ENCODE measurements at regions not wholly inside any gene's neighbourhood (a gene's known extent, or its start where the extent isn't known, plus 50 kb on each side); places are given as distances from the start of the nearest gene placed in this dataset.
A peak's percentile ranks its signal among the peaks of the same experiment; 100 is the strongest.

GRCh38 chr12:74685385-74685784 lies 147.8 kb downstream of the ATXN7L3B start (continued):
- TF ChIP-seq SOX5 (CRISPR knock-in tag; IDR thresholded peaks at IDR 0.05; ENCODE audit: borderline replicate concordance) (peak; percentile 35; the same call in 1 of the 2 replicates), ATRX (CRISPR knock-in tag; IDR thresholded peaks at IDR 0.05; ENCODE audit: borderline replicate concordance) (no peak), NCOA5 (CRISPR knock-in tag; IDR thresholded peaks at IDR 0.05) (no peak), MAFG (CRISPR knock-in tag; IDR thresholded peaks at IDR 0.05) (no peak), ZNF572 (CRISPR knock-in tag; IDR thresholded peaks at IDR 0.05) (no peak), ZNF224 (CRISPR knock-in tag; IDR thresholded peaks at IDR 0.05) (no peak), PRMT3 (CRISPR knock-in tag; IDR thresholded peaks at IDR 0.05; ENCODE audit: borderline replicate concordance, low read depth) (no peak), ZNF83 (CRISPR knock-in tag; IDR thresholded peaks at IDR 0.05; ENCODE audit: borderline replicate concordance) (no peak)
- TF ChIP-seq, protein P1, sequence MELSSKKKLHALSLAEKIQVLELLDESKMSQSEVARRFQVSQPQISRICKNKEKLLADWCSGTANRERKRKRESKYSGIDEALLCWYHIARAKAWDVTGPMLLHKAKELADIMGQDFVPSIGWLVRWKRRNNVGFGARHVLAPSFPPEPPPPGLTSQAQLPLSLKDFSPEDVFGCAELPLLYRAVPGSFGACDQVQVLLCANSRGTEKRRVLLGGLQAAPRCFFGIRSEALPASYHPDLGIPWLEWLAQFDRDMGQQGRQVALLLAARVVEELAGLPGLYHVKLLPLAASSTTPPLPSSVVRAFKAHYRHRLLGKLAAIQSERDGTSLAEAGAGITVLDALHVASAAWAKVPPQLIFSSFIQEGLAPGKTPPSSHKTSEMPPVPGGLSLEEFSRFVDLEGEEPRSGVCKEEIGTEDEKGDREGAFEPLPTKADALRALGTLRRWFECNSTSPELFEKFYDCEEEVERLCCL (CRISPR knock-in tag; IDR thresholded peaks at IDR 0.05; ENCODE audit: borderline replicate concordance): no peak

DNA sequence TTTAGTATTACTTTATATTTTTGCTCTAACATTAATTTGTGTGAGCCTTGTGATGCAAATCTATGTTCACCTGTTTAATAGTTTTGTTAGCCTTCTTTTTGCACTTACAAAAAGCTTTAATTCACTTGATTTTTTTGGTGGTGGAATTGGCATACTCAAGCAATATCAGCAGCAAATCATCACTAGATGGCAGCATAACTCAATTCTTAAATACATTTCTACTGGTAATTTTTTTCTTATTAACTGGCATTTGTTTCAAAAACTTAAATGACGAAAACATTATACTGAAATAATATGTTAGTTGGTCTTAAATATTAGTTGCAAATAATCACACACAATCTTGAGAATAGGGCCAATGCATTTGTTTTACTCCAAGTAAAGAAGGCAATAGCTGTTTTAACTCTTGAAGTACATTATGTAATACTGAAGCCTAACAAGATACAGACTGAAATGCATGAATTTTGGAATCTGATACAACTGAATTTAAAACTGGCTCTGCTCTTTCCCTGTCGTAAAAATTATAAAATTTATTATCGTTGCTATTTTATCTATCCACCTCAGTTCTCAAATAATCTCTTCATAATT lies 151.5 kb downstream of the ATXN7L3B start:
- no peak overlapping the region for H2AFZ ChIP-seq (ENCODE audit: low read length)
- ChIA-PET CTCF (ENCODE audit: low intra/inter-chr PET ratio, low total read pairs) (interaction anchor here (1.3 kb wide), 1 partner anchor 816 kb away, joined by 4 read pairs; no protein-coding TSS in a partner anchor), POLR2A (no interaction called here)
- no peak for ATAC-seq
- no peak overlapping the region for H3K4me2 ChIP-seq (ENCODE audit: low read depth, low read length)
- no peaks in the 10 kb centered on the region for H3K27me3 ChIP-seq (ENCODE audit: control insufficient read depth in 1 of 2, insufficient read depth in 2 of 2, low read length in 2 of 2)
- no peak overlapping the region for H3K4me3 ChIP-seq (replicated peaks in 1 of 3; ENCODE audit: insufficient read depth in 1 of 3, low read depth in 2 of 3, low read length in 3 of 3)
- H3K27ac ChIP-seq (ENCODE audit: extremely low read length, insufficient read depth, low read length): no peak overlapping the region
- no peaks in the 10 kb centered on the region for H3K36me3 ChIP-seq (replicated peaks in 1 of 2; ENCODE audit: control insufficient read depth in 1 of 2, insufficient read depth in 2 of 2, low read length in 2 of 2)
- under 1% methylated on average over 3 of the region's 3 CpGs for WGBS (ENCODE audit: low lambda C conversion rate)
- H3K9me3 ChIP-seq (ENCODE audit: low read length): no peaks in the 10 kb centered on the region
- no peak for TF ChIP-seq GATAD2A (CRISPR knock-in tag; IDR thresholded peaks at IDR 0.05)
- TF ChIP-seq STAG1 (CRISPR knock-in tag; IDR thresholded peaks at IDR 0.05): peak; percentile 49
- TF ChIP-seq CTCF (CRISPR knock-in tag; IDR thresholded peaks at IDR 0.05): peak; percentile 48
- no peak for TF ChIP-seq JUN (CRISPR knock-in tag; IDR thresholded peaks at IDR 0.05)
- no peak for TF ChIP-seq POLR2AphosphoS5 (IDR thresholded peaks at IDR 0.05; ENCODE audit: low read depth, low read length)
- FAIRE-seq: no peak
- in situ Hi-C loops (cut with HindIII; ENCODE audit: extremely low pct_ligation_motif_present, low pct_unique_long_range_greater_than_20kb): no loop called here
- peak; percentile 20 for DNase-seq (ENCODE audit: low spot score)
- H4K20me1 ChIP-seq (ENCODE audit: insufficient read depth, low read length): no peaks in the 10 kb centered on the region
- peaks cover 9% of the 10 kb centered on the region; the same call in 1 of the 2 replicates for H3K4me1 ChIP-seq (ENCODE audit: insufficient read depth, low read length)
- H3K9ac ChIP-seq (ENCODE audit: insufficient read depth, low read depth, low read length): no peak overlapping the region
- no peaks in the 10 kb centered on the region for H3K79me2 ChIP-seq (ENCODE audit: insufficient read depth, low read length)
- intact Hi-C loops (cut with micrococcal nuclease; ENCODE audit: unreplicated experiment): loop anchor here (1.0 to 2.0 kb wide), 3 partner anchors 645 to 800 kb away; partner anchors contain the start of genes GLIPR1 and GLIPR1L1
- no TSS peak for BruUV-seq (replicated peaks)

All from HepG2 (cell line).